H9 (cell line): ENCODE measurements at regions not wholly inside any gene's neighbourhood (a gene's known extent, or its start where the extent isn't known, plus 50 kb on each side); places are given as distances from the start of the nearest gene placed in this dataset.

Experiments
- DNase-seq: peaks from one replicate; pipeline ENCODE4 v3.0.0-alpha.2; 2017
- H2AFZ ChIP-seq: one replicate; pipeline ENCODE4 v1.6.1; 2013; ENCODE audit warnings: mild to moderate bottlenecking, low read length, control low read depth, moderate library complexity
- H2AK5ac ChIP-seq: 2 replicates; pipeline ENCODE4 v1.6.1; 2013; ENCODE audit warnings: low read length, control low read depth, mixed read lengths; ENCODE audit not compliant: insufficient read length
- H2BK120ac ChIP-seq: one replicate; pipeline ENCODE4 v1.6.1; 2013; ENCODE audit warnings: low read depth, mild to moderate bottlenecking, low read length, control low read depth, inconsistent platforms; ENCODE audit not compliant: poor library complexity, severe bottlenecking
- H2BK12ac ChIP-seq: 2 replicates; pipeline ENCODE4 v1.6.1; 2013; ENCODE audit warnings: low read length, control low read depth, mixed read lengths, low read depth; ENCODE audit not compliant: insufficient read length
- H2BK15ac ChIP-seq: 2 replicates; pipeline ENCODE4 v1.6.1; 2013; ENCODE audit warnings: low read depth, low read length, control low read depth
- H2BK20ac ChIP-seq: one replicate; pipeline ENCODE4 v1.6.1; 2013; ENCODE audit warnings: low read depth, mild to moderate bottlenecking, low read length, control low read depth, inconsistent platforms; ENCODE audit not compliant: poor library complexity, severe bottlenecking
- H2BK5ac ChIP-seq: 2 replicates; pipeline ENCODE4 v1.6.1; 2013; ENCODE audit warnings: low read length, control low read depth, mixed read lengths; ENCODE audit not compliant: insufficient read length
- H3K14ac ChIP-seq: 2 replicates; pipeline ENCODE4 v1.6.1; 2013; ENCODE audit warnings: low read length, control low read depth; ENCODE audit not compliant: insufficient read depth
- H3K18ac ChIP-seq: 2 replicates; pipeline ENCODE4 v1.6.1; 2013; ENCODE audit warnings: low read depth, mild to moderate bottlenecking, mixed read lengths, low read length, control low read depth; ENCODE audit not compliant: insufficient read length
- H3K23ac ChIP-seq: 2 replicates; pipeline ENCODE4 v1.6.1; 2013; ENCODE audit warnings: low read length, control low read depth, mixed read lengths, low read depth; ENCODE audit not compliant: insufficient read length
- H3K23me2 ChIP-seq: 2 replicates; pipeline ENCODE4 v1.6.1; 2013; ENCODE audit warnings: low read depth, mild to moderate bottlenecking, mixed read lengths, low read length, control low read depth; ENCODE audit not compliant: insufficient read length, poor library complexity, severe bottlenecking
- H3K27ac ChIP-seq: 2 replicates; pipeline ENCODE4 v1.5.1; 2013; ENCODE audit warnings: low read length, control low read depth, mixed read lengths, low read depth; ENCODE audit not compliant: insufficient read length
- H3K27me3 ChIP-seq: 2 replicates; pipeline ENCODE4 v1.6.1; 2013; ENCODE audit warnings: low read length, control low read depth, inconsistent platforms; ENCODE audit not compliant: insufficient read depth
- H3K4ac ChIP-seq: 2 replicates; pipeline ENCODE4 v1.6.1; 2013; ENCODE audit warnings: low read depth, mild to moderate bottlenecking, control low read depth, inconsistent platforms, low read length, moderate library complexity
- H3K4me1 ChIP-seq: 2 replicates; pipeline ENCODE4 v1.6.1; 2013; ENCODE audit warnings: low read length, control low read depth, inconsistent platforms; ENCODE audit not compliant: insufficient read depth
- H3K4me2 ChIP-seq: 2 replicates; pipeline ENCODE4 v1.6.1; 2013; ENCODE audit warnings: low read length, control low read depth, mixed read lengths; ENCODE audit not compliant: insufficient read length, insufficient read depth
- H3K56ac ChIP-seq: 2 replicates; pipeline ENCODE4 v1.6.1; 2013; ENCODE audit warnings: low read depth, mild to moderate bottlenecking, mixed read lengths, low read length, control low read depth; ENCODE audit not compliant: insufficient read length
- H3K79me1 ChIP-seq: 2 replicates; pipeline ENCODE4 v1.6.1; 2013; ENCODE audit warnings: low read depth, mild to moderate bottlenecking, moderate library complexity, low read length, control low read depth, inconsistent platforms; ENCODE audit not compliant: insufficient read depth, poor library complexity, severe bottlenecking
- H3K79me2 ChIP-seq: 2 replicates; pipeline ENCODE4 v1.6.1; 2013; ENCODE audit warnings: low read length, control low read depth, inconsistent platforms; ENCODE audit not compliant: insufficient read depth
- H3K9ac ChIP-seq: 2 replicates; pipeline ENCODE4 v1.6.1; 2013; ENCODE audit warnings: low read length, control low read depth, mixed read lengths; ENCODE audit not compliant: insufficient read length; ENCODE audit errors: extremely low read depth
- H3K9me3 ChIP-seq: one replicate; pipeline ENCODE4 v1.6.1; 2013; ENCODE audit warnings: low read depth, low read length, inconsistent platforms; ENCODE audit not compliant: control insufficient read depth
- H3T11ph ChIP-seq: one replicate; pipeline ENCODE4 v1.6.1; 2013; ENCODE audit warnings: mild to moderate bottlenecking, low read length, control low read depth, inconsistent platforms
- H4K20me1 ChIP-seq: one replicate; pipeline ENCODE4 v1.6.1; 2013; ENCODE audit not compliant: control insufficient read depth, insufficient read length, insufficient read depth
- H4K5ac ChIP-seq: 2 replicates; pipeline ENCODE4 v1.6.1; 2013; ENCODE audit warnings: low read depth, mild to moderate bottlenecking, mixed read lengths, low read length, control low read depth; ENCODE audit not compliant: insufficient read length
- H4K8ac ChIP-seq: replicated peaks from 2 replicates; pipeline ENCODE4 v1.6.1; 2013; ENCODE audit warnings: low read length, control low read depth, mixed read lengths, low read depth; ENCODE audit not compliant: insufficient read length
- H4K91ac ChIP-seq: 2 replicates; pipeline ENCODE4 v1.6.1; 2013; ENCODE audit warnings: low read depth, mild to moderate bottlenecking, moderate library complexity, mixed read lengths, low read length, control low read depth; ENCODE audit not compliant: insufficient read length
- H3K27ac Mint-ChIP-seq, 3 experiments: 2 replicates in 2 of 3; 3 replicates in 1 of 3; pipeline ENCODE4 v1.8.0; 2020 to 2021; ENCODE audit warnings: mixed read lengths in 3 of 3, mild to moderate bottlenecking in 1 of 3, moderate library complexity in 1 of 3
- H3K27me3 Mint-ChIP-seq: 2 replicates; pipeline ENCODE4 v1.8.0; 2021; ENCODE audit warnings: low read depth, mild to moderate bottlenecking, moderate library complexity, mixed read lengths
- H3K36me3 Mint-ChIP-seq, 3 experiments: 2 replicates in 2 of 3; 3 replicates in 1 of 3; pipeline ENCODE4 v1.8.0; 2020 to 2021; ENCODE audit warnings: low read depth in 3 of 3, mixed read lengths in 3 of 3; ENCODE audit not compliant: insufficient read depth in 1 of 3
- H3K4me1 Mint-ChIP-seq, 2 experiments: 2 replicates each; pipeline ENCODE4 v1.8.0; 2020; ENCODE audit warnings: mixed read lengths in 2 of 2
- H3K4me3 Mint-ChIP-seq, 2 experiments: 2 replicates in 1 of 2; 3 replicates in 1 of 2; pipeline ENCODE4 v1.8.0; 2020 to 2021; ENCODE audit warnings: mild to moderate bottlenecking in 2 of 2, mixed read lengths in 2 of 2, moderate library complexity in 1 of 2
- H3K9me3 Mint-ChIP-seq, 2 experiments: 2 replicates in 1 of 2; 3 replicates in 1 of 2; pipeline ENCODE4 v1.8.0; 2020; ENCODE audit warnings: mild to moderate bottlenecking in 2 of 2, mixed read lengths in 2 of 2, moderate library complexity in 1 of 2
- WGBS: extraction: QIAGEN DNeasy Blood & Tissue Kit; methylation state at CpG from one replicate; pipeline ENCODE4 v1.1.7; 2013; ENCODE audit warnings: missing lambda C conversion rate, low lambda C conversion rate, mixed read lengths; ENCODE audit not compliant: insufficient read length; ENCODE audit errors: extremely low coverage; 5-methylcytosine and 5-hydroxymethylcytosine counted together
- TF ChIP-seq, protein P1 (sequence below): fragments of 200-600 bp; sonication (generic); conservative IDR thresholded peaks from 3 replicates; pipeline ENCODE4 v1.8.0; 2021; ENCODE audit warnings: antibody characterized with exemption, mild to moderate bottlenecking

DNA sequence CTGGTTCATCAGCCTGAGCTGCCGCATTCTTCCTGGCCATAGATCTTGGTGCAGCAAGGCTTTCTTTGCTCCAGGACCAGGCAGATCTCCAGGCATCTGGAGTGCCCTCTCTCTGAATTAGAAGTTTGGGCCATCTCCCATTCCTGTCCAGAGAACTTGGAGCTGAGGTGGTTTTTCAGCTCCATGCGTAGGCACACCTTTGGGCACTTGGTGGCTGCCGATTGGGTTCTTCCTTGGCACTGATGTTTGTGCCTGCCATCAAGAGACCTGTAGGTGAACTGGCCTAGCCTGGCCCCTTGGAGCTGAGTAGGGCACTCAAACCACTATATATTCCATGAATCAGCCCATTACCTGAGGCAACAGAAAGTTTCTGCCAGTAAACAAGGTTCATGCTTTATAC lies 206.0 kb upstream of the PCDH17 start:
- Histone ChIP-seq H3K23me2 (no peaks in the 10 kb centered on the region), H3K4me1 (no peaks in the 10 kb centered on the region), H2BK15ac (no peak overlapping the region), H3K27ac (no peak overlapping the region), H3K18ac (no peak overlapping the region), H2BK12ac (no peak overlapping the region), H3K56ac (no peak overlapping the region), H2BK20ac (no peak overlapping the region), H3K79me2 (no peaks in the 10 kb centered on the region), H3K4ac (no peak overlapping the region), H4K91ac (no peak overlapping the region), H2BK5ac (no peak overlapping the region), H3T11ph (no peak overlapping the region), H3K27me3 (no peaks in the 10 kb centered on the region), H3K9me3 (no peaks in the 10 kb centered on the region), H2AK5ac (no peak overlapping the region), H4K8ac (no peak overlapping the region), H4K20me1 (no peaks in the 10 kb centered on the region), H2BK120ac (no peak overlapping the region), H3K23ac (no peak overlapping the region), H4K5ac (no peak overlapping the region), H2AFZ (no peak overlapping the region), H3K9ac (no peak overlapping the region), H3K14ac (no peak overlapping the region), H3K79me1 (no peaks in the 10 kb centered on the region), H3K4me2 (no peak overlapping the region)
- Mint-ChIP-seq H3K36me3 (peaks cover 0 to 23% (median 7%) of the 10 kb centered on the region in 3 experiments; a peak in 4 of 7 replicates), H3K9me3 (peaks cover 16 to 17% of the 10 kb centered on the region in 2 experiments), H3K27me3 (peaks cover 3% of the 10 kb centered on the region; the same call in 1 of the 2 replicates), H3K4me3 (no peak overlapping the region), H3K27ac (no peak overlapping the region), H3K4me1 (no peaks in the 10 kb centered on the region)
- no peak for DNase-seq
- WGBS = no CpG with 5 or more reads among the region's 3 CpGs
- TF ChIP-seq, protein P1, sequence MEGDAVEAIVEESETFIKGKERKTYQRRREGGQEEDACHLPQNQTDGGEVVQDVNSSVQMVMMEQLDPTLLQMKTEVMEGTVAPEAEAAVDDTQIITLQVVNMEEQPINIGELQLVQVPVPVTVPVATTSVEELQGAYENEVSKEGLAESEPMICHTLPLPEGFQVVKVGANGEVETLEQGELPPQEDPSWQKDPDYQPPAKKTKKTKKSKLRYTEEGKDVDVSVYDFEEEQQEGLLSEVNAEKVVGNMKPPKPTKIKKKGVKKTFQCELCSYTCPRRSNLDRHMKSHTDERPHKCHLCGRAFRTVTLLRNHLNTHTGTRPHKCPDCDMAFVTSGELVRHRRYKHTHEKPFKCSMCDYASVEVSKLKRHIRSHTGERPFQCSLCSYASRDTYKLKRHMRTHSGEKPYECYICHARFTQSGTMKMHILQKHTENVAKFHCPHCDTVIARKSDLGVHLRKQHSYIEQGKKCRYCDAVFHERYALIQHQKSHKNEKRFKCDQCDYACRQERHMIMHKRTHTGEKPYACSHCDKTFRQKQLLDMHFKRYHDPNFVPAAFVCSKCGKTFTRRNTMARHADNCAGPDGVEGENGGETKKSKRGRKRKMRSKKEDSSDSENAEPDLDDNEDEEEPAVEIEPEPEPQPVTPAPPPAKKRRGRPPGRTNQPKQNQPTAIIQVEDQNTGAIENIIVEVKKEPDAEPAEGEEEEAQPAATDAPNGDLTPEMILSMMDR = no peak
